MM.1S (cell line): ENCODE measurements at regions not wholly inside any gene's neighbourhood (a gene's known extent, or its start where the extent isn't known, plus 50 kb on each side); places are given as distances from the start of the nearest gene placed in this dataset.

Source experiments
- EZH2 ChIP-seq: fragments of 300-600 bp; sonication (generic); optimal IDR thresholded peaks from 2 replicates; pipeline ENCODE3; 2017; ENCODE audit warnings: low read depth, mild to moderate bottlenecking, antibody characterized with exemption, low read length, mixed read lengths
- EZH2phosphoT487 ChIP-seq: fragments of 300-600 bp; sonication (generic); IDR thresholded peaks from 2 replicates; pipeline ENCODE4 v1.6.1; 2018; ENCODE audit warnings: antibody characterized with exemption, low read length
- TF ChIP-seq, protein P1 (sequence below): fragments of 300-600 bp; sonication (generic); IDR thresholded peaks from 2 replicates; pipeline ENCODE4 v1.5.1; 2016; ENCODE audit warnings: antibody characterized with exemption, low read length, mixed read lengths

DNA sequence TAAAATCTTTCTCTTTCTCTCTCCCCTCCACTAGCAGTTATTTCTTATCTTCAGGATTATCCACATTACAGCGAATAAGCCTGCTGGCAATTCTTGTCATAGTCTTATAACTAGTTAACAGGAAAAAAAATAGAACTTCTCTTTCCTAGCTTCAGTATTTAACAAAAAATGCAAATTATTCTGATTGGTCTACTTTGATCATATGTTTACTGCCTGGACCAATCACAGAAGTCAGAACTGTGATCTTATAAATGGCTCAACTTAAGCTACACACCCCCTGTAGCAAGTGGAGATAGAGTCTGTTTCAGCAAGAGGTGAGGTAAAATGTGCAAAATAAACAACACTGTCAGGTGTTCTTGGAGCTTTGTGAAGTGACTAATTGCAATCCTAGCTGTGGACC lies 389.4 kb upstream of the TUSC1 start:
- TF ChIP-seq, protein P1, sequence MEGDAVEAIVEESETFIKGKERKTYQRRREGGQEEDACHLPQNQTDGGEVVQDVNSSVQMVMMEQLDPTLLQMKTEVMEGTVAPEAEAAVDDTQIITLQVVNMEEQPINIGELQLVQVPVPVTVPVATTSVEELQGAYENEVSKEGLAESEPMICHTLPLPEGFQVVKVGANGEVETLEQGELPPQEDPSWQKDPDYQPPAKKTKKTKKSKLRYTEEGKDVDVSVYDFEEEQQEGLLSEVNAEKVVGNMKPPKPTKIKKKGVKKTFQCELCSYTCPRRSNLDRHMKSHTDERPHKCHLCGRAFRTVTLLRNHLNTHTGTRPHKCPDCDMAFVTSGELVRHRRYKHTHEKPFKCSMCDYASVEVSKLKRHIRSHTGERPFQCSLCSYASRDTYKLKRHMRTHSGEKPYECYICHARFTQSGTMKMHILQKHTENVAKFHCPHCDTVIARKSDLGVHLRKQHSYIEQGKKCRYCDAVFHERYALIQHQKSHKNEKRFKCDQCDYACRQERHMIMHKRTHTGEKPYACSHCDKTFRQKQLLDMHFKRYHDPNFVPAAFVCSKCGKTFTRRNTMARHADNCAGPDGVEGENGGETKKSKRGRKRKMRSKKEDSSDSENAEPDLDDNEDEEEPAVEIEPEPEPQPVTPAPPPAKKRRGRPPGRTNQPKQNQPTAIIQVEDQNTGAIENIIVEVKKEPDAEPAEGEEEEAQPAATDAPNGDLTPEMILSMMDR: no peak
- no peak for TF ChIP-seq EZH2
- no peak for TF ChIP-seq EZH2phosphoT487
